GM19043 (cell line): ENCODE measurements at regions not wholly inside any gene's neighbourhood (a gene's known extent, or its start where the extent isn't known, plus 50 kb on each side); places are given as distances from the start of the nearest gene placed in this dataset.
"Not testable (repeated sequence)": the region's sequence is repeated elsewhere in the genome, so short reads cannot be mapped to it uniquely, and the experiment has no call there.

ENCODE experiments used
- ATAC-seq: cut with Tn5 transposase; IDR thresholded peaks from one replicate; pipeline ENCODE4 v1.9.1; 2021; ENCODE audit warnings: low read depth; ENCODE audit not compliant: unreplicated experiment

DNA sequence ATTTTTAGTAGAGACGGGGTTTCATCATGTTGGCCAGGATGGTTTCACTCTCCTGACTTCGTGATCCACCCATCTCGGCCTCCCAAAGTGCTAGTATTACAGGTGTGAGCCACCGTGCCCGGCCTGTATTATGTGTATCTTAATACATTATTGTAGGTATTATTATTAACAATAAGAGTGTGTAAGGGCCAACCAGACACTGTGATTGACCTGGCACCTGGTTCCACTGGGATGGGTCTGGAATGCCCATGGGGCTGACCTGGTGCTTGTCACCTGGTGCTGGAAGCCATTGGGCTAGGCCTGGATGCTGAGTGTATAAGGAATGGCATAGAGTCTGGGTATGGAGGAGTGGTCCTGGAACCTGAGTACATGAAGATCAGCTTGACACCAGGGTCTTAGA lies 906.9 kb upstream of the TMEFF2 start:
- no peak for ATAC-seq

DNA sequence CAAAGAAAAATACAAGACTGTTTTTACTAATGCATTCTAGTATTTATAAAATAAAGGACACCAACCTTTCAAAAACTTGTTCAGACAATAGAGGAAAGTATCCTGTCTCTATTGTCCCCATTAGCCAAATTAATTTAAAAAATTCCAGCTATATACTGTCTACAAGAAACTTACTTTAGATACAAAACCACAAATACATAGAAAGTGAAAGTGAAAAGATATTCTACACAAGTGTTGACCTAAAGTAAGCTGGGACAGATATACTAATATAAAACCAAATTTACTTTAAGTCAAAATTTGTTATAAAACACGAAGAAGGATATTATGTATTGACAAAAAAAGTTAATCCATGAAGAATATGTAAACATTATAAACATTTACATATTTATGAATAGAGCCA lies 893.3 kb upstream of the TMEFF2 start:
- ATAC-seq: no peak

DNA sequence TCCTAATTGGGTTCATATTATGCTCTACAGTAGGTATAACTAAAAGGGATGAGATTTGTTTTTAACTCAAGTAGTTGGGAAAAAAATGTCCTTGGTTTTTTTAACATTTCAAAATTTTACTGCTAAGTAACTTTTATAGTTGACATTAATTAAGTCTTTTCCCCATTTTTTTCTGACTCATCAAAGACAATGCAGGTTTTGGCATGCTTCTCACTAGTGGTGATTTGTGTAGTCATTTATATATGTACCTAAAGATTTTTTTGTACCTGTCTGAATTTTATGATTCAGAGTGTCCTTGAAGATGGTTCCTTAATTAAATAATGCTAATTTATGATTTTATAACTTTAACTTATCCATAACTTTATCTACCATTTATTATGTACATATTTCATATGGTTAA lies 882.3 kb upstream of the TMEFF2 start:
- no peak for ATAC-seq

DNA sequence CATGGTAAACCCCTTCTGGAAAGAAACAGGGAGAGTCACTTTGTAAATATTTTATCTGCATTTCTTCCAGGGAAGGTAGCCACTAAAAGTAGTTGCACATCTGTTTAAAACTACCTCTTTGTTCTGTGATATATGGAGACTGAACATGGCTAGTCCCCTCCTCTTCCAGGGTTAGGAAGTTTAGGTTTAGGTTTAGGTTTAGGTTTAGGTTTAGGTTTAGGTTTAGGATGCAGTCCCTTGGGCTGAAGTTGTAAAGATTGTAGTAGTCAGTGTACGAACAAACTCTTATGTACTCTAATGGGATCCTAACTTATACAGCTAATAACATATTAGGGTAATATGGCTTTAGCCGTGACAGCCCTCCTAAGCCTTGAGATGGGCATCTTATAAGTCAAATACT lies 880.2 kb upstream of the TMEFF2 start:
- ATAC-seq: no peak

DNA sequence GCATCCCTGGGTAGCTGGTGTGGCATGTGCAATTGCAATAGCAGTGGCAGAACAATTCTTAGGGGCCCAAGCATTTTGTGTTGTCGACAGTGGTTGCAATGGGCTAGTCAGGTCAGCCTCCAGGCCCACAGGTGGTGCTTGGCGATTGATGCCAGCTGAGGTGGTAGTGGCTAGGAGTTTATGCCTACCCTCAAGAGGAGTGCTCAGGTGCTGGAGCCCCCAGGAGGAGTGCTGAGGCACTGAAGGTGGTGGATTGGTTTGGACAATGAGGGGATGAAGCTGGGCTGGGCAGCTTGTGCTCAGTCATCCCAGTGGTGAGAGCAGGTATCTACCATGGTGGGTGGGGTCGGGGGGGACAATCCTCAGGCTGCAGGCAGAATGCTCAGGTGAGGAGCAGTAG lies 877.9 kb upstream of the TMEFF2 start:
- no peak for ATAC-seq

DNA sequence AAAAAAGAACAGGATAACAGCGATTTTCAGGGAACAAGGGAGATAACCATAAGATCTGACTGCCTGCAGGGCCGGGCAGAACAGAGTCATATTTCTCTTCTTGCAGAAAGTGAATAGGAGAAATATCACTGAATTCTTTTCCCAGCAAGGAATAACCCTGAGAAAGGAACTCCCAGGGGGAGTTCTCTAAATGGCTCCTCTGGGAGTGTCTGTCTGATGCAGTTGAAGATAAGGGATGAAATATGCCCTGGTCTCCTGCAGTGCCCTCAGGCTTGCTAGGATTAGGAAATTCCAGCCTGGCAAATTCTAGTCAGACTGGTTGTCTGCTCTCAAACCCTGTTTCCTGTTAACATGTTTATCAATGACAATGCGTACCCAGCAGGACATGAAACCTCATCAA lies 830.8 kb upstream of the TMEFF2 start:
- ATAC-seq: not testable (repeated sequence)

DNA sequence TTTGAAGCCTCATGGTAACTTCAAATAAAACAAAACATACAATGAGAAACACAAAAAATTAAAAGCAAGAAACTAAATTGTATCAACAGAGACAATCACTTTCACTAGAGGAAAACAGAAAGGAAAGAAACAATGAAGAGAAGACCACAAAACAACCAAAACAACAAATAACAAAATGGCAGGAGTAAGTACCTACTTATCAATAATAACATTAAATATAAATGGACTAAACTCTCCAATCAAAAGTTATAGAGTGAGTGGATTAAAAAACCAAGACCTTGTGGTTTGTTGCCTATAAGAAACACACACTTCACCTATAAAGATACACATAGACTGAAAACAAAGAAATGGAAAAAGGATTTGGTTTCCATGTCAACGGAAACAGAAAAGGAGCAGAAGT lies 830.1 kb upstream of the TMEFF2 start:
- ATAC-seq: no peak

DNA sequence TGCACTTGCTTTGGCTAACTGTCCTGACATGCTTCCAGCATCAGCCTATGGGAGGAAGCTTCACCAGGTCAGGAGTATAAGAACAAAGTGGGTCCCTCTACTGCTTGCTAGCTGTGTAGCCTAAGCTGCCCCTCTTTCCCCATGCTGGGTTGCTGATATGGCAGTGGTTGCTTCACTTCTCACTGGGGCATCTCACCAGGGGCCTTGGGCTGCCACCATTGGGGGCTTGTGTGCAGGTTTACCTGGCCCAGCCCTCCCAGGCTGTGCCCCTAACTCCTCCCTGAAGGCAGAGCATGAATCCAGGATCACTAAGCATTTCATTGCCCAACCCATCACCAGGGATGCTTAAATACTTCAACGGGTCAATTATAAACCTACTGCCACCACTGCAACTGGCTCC lies 817.1 kb upstream of the TMEFF2 start:
- no peak for ATAC-seq

DNA sequence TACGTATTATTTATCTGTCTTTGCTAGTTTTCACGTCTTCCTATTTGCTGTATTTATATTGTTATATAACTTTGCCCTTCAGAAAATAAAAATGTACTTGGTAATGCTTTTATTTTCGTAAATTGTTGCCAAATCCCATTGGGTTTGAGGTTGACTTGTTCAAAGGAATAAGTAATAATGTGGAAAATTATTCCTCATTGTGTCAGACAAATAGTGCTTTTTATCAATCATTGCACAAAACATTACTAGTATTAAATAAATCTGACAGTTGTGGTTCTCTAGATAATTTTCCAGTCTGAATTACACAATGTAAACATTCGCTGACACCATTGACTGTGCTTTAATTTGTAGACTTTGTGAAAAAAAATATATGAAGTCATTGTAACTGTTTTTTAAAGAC lies 798.3 kb upstream of the TMEFF2 start:
- no peak for ATAC-seq

DNA sequence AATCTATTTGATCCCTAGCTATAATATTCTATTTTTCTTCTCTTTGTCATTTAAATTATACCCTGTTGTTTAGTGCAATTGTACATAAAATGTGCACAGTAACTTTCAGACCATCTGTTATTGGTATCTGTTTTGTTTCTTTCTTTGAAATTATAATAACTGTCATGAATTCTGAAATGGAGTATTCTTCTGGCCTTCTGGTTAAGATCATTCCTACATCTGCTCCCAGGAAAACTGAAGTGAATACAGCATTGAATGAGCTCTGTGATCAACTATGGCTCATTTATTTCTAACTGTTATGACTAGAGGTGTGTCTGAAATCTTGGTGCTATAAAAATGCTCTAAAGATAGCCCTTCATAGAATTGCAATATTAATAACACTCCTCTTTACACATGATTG lies 788.4 kb upstream of the TMEFF2 start:
- ATAC-seq: no peak

DNA sequence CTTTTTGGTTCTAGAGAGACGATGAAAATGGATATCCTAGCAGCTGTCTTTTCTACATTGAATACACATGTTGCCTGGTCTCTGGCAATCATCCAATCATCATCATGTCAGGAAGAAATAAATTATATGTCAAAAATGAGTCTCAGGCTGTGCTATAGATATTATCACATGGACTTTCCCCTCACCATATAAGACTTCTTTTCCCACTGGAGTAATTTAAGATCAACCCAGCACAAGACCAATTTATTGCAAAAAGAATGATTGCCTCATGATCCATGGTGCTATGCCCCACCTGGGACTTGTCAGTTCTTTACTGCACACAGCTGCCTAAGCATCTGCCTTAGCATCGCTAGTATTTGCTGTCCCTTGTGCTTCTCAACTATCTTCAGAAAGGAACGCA lies 783.7 kb upstream of the TMEFF2 start:
- no peak for ATAC-seq

DNA sequence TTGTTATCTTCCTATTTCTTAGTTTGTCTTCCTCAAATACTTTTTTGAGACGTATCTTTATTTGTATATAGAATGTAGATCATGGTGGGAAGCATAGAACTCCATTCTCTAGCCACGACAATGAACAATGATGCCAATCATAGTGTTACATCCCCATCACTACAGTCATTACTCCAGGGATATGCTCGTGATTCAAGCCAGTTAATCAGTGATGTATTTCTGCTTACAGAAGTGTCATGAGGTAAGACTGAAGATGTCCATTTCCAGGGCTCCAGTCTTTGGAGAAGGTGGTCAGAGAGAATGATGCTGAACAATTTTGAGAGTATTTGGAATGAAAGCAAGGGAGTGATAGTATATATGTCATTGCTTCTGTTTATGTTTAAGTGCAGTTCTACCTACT lies 777.2 kb upstream of the TMEFF2 start:
- no peak for ATAC-seq

DNA sequence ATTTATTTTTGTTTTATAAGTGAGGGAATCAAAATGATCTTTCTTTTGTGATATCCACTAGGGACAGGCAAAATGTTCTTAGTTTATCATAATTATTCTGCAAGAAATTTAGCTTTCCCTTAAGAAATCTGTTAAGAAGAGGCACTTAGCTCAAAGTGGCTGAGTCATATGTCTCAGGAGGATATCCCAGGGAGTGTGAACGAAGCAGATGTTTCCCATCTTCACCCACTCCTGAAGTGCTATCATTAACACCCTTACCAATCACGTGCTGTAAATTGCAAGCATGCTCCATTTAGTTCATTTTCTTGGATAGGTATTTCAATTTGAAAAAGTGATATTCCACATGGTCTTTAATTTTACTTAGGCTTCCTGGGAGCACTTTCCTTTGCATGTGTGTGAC lies 774.3 kb upstream of the TMEFF2 start:
- no peak for ATAC-seq

DNA sequence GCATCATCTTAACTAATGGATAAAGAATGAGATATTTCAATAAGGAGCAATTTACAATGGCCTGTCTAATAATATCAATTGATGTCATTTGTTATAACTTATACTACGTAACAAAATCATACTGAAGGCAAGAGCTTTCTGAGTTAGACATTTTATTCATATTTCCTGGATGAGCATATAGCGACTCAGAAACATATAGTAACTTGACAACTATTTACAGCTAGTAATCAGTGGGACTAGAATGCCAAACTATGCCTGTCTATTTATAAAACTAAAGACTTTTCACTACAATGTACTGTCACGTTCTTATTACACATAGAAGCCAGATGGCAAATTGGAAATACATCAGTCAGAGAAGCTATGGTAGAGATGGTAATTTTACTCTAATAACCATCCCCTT lies 766.2 kb upstream of the TMEFF2 start:
- no peak for ATAC-seq

DNA sequence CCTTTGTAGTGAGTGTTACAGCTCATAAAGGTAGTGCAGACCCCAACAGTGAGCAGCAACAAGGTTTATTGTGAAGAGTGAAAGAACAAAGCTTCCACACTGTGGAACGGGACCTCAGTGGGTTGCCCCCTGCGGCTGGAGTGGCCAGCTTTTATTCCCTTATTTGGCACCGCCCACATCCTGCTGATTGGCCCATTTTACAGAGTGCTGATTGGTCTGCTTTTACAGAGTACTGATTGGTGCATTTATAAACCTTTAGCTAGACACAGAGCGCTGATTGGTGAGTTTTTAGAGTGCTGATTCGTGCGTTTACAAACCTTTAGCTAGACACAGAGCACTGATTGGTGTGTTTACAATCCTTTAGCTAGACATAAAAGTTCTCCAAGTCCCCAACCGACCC lies 763.9 kb upstream of the TMEFF2 start:
- ATAC-seq: not testable (repeated sequence)

DNA sequence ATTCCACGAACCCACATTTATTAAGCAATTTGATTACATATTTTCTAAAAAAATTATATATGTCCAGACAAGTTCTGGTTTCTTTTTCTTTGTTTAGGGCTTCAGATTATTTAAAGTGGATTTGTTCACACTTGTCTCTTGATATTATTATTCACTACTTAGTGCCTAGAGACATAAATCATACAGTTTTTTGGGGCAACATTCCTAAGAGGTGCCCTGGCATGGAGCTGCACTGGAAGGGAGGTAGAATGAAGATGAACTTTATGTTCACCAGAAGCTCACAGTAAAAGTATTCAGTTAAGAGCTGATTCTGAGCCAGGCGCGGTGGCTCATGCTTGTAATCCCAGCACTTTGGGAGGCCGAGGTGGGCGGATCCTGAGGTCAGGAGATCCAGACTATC lies 762.7 kb upstream of the TMEFF2 start:
- no peak for ATAC-seq

DNA sequence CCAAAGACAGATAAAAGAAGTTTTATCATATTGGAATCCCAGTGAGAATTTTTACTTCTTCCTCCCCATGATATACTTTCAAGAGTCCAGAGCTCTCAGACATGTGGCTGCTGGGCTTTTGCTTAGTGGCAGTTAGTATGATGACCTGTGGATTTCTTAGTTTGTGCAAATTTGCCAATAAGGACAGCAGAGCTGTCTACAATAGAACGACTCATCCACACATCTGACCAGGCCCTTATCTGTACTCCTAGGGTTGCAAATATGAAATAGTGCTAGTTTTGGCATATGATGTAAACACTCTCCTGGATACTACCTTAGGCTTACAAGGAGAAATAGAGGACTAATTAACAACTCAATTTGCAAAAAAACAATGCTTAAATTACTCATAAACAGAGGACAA lies 758.4 kb upstream of the TMEFF2 start:
- no peak for ATAC-seq

DNA sequence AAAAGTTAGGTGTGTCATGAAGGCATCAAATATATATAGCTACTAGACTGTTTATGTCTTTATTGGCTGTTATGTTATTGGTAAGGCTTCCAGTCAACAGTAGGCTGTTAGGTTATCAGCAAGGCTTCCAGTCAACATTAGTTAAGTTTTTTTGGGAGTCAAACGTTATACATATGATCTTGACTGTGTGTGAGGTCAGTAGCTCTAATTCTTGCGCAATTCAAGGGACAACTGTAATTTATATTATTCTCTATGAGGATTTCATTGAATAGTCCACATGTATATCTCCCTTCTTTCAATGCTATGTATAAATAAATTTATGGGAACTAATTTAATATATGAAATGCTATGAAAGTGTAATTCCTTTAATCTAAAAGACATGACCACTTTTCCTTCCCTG lies 757.5 kb upstream of the TMEFF2 start:
- no peak for ATAC-seq

DNA sequence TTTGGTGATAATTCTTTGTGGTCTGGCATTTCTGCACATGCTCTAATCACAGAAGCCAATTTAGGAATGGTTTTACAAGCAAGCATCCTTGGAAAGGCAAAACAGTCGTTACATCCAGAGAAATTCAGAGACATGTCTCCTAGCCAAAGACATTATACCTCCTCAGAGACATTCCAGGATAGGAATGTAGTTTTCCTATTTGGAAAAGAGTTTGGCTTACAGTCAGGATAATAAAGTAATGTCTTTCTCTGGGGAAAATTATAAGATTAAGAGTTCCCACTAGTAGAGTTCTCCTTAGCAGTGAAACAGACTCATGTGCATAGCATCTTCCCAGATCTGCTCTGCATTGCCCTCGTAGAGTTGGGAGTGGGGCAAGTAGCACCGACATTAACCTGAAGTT lies 753.6 kb upstream of the TMEFF2 start:
- no peak for ATAC-seq

DNA sequence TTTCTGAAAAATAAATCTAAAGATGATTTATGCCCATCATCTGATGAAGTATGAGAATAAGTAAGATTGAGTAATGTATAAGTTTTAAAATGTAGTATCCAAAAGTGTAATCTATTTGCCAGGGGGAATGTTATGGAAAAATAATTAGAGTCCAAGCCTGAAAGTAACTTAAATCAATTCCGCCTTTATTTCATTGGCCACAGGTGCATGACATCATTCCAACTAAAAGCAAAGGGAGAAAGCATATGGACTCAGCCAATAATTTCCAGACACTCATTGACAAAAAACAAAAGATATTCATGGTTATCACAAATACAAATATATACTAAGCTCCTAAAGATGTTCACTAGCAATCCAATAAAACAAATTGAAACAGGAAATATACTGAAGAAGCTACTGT lies 752.6 kb upstream of the TMEFF2 start:
- no peak for ATAC-seq

DNA sequence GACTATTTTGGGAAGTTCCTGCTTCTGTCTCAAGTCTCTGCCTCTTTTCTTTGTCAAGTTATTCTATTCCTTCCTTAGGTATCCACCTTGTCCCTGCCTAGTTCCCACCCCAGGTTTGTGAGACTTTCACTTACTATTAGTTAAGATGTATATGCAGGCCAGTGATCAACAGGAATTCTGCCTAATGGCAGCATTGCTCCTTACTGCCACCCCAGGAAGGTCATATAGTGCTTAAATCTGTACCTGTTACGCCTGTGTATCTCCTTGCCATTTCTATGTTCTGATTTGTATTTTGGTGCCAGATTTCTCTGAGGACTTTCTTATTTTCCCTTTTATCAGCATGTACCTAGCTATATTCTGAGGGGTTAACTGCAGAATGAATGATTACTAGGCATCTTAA lies 746.0 kb upstream of the TMEFF2 start:
- no peak for ATAC-seq

DNA sequence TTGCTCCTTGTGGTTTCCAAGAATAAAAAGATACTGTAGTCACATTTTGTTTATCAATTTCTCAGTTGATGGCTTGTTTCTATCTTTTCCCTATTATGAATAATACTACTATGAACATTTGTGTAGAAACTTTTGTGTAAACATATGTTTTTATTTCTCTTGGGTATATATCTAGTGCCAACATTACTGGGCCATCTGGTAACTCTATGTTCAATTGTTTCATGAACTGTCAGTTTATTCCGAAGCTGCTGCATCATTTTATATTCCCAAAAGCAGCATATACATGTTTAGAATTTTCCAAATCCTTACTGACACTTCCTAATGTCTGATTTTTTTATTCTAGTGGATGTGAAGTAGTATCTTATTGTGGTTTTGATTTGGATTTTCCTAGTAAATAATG lies 737.6 kb upstream of the TMEFF2 start:
- no peak for ATAC-seq

DNA sequence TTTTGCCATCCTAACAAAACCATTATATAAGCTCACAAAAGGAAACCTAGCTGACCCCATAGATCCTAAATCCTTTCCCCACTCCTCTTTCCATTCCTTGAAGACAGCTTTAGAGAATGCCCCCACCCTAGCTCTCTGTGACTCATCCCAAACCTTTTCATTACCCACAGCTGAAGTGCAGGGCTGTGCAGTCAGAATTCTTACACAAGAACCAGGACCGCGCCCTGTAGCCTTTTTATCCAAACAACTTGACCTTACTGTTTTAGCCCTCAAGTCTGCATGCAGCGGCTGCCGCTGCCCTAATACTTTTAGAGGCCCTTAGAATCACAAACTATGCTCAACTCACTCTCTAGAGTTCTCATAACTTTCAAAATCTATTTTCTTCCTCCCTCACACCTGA lies 726.9 kb upstream of the TMEFF2 start:
- ATAC-seq: not testable (repeated sequence)

DNA sequence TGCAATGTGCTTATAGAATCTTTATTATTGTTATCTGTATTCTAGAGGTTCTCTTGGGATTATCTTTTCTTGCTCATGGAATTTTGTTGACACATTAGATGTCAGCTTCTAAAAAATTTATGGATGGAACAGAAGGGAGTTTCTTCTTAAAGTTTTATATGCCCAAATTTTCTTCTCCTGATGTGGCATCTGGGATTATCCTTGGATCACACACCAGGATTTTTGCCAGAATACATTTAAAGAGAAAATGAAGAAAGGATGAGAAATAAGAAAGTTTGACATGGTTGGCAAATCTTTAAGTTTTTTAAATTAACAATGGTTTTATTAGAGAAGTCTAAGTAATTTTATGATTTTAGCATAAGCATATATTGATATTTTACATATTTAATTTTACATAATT lies 706.7 kb upstream of the TMEFF2 start:
- ATAC-seq: no peak
